IPS-18a (cell line): ENCODE measurements at regions not wholly inside any gene's neighbourhood (a gene's known extent, or its start where the extent isn't known, plus 50 kb on each side); places are given as distances from the start of the nearest gene placed in this dataset.
"Not testable (repeated sequence)": the region's sequence is repeated elsewhere in the genome, so short reads cannot be mapped to it uniquely, and the experiment has no call there.

Source experiments
- H3K27ac ChIP-seq: one replicate; pipeline ENCODE4 v1.5.1; 2013; ENCODE audit warnings: low read length
- H3K27me3 ChIP-seq: one replicate; pipeline ENCODE4 v1.6.1; 2013; ENCODE audit warnings: mild to moderate bottlenecking, low read length; ENCODE audit not compliant: control insufficient read depth, insufficient read depth
- H3K36me3 ChIP-seq: one replicate; pipeline ENCODE4 v1.6.1; 2013; ENCODE audit warnings: low read depth, low read length; ENCODE audit not compliant: control insufficient read depth
- H3K4me1 ChIP-seq: one replicate; pipeline ENCODE4 v1.6.1; 2013; ENCODE audit warnings: low read depth, low read length; ENCODE audit not compliant: control insufficient read depth
- H3K4me3 ChIP-seq: one replicate; pipeline ENCODE4 v1.5.1; 2013; ENCODE audit warnings: low read length
- H3K9ac ChIP-seq: one replicate; pipeline ENCODE4 v1.6.1; 2013; ENCODE audit warnings: mild to moderate bottlenecking, low read length, moderate library complexity
- H3K9me3 ChIP-seq: one replicate; pipeline ENCODE4 v1.6.1; 2013; ENCODE audit warnings: low read depth, low read length; ENCODE audit not compliant: control insufficient read depth

- Histone ChIP-seq H3K27me3 (no peaks in the 10 kb centered on the region), H3K36me3 (no peaks in the 10 kb centered on the region), H3K4me1 (no peaks in the 10 kb centered on the region), H3K9ac (no peak overlapping the region), H3K27ac (no peak overlapping the region), H3K4me3 (no peak overlapping the region), H3K9me3 (no peaks in the 10 kb centered on the region)
These were observed 496.2 kb downstream of the TNS3 start for GRCh38 chr7:47085491-47086275.

DNA sequence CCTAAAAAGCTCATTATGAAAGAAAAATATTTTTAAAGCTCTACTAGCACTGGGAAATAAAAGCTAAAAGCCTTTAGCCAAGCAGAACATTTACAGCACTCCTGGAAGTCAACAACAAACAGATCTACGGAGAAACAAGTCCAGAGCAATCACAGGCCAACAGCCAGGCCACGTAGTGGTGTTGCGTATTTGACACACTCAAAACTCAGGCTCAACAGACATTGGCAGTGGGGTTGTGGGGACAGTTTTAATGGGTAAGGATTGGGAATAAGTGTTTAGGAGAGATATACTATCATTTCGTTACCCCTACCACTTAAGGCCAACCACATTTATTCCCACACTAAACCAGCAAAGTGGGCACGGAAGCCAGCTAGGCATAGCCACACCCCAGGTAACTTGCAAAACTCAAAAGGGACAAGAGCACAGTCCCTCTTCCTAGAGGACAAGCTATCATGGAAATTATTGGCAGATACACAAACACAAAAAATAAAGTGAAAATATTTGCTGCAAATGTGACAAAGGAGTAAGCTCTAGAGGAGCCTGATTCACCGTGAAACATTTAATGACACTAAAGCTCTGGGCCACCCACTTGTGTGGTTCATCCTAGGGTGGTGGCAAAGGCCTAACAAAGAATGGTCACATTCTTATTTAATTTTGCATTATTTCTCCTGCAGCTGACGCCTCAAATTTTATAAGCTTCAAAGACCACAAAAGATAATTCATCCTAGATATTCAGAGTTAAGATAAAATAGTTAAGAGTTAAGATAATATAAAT, 498.2 kb downstream of the TNS3 start:
- Histone ChIP-seq H3K4me1 (no peaks in the 10 kb centered on the region), H3K27me3 (no peaks in the 10 kb centered on the region), H3K27ac (no peak overlapping the region)

GRCh38 chr7:47080816-47081215, 501.1 kb downstream of the TNS3 start:
- Histone ChIP-seq H3K27ac (no peak overlapping the region), H3K4me3 (no peak overlapping the region), H3K27me3 (no peaks in the 10 kb centered on the region), H3K9ac (no peak overlapping the region), H3K4me1 (no peaks in the 10 kb centered on the region), H3K36me3 (no peaks in the 10 kb centered on the region), H3K9me3 (no peaks in the 10 kb centered on the region)

More for the DNA sequence above, 498.2 kb downstream of the TNS3 start:
- H3K4me3 ChIP-seq, result no peak overlapping the region
- H3K9me3 ChIP-seq, result no peaks in the 10 kb centered on the region
- no peak overlapping the region for H3K9ac ChIP-seq
- no peaks in the 10 kb centered on the region for H3K36me3 ChIP-seq

GRCh38 chr7:47078241-47078640, 503.7 kb downstream of the TNS3 start:
- no peak overlapping the region for H3K27ac ChIP-seq
- H3K27me3 ChIP-seq, result no peaks in the 10 kb centered on the region
- H3K9me3 ChIP-seq, result no peaks in the 10 kb centered on the region
- H3K9ac ChIP-seq, result no peak overlapping the region
- no peaks in the 10 kb centered on the region for H3K36me3 ChIP-seq
- no peak overlapping the region for H3K4me3 ChIP-seq
- H3K4me1 ChIP-seq, result no peaks in the 10 kb centered on the region

DNA sequence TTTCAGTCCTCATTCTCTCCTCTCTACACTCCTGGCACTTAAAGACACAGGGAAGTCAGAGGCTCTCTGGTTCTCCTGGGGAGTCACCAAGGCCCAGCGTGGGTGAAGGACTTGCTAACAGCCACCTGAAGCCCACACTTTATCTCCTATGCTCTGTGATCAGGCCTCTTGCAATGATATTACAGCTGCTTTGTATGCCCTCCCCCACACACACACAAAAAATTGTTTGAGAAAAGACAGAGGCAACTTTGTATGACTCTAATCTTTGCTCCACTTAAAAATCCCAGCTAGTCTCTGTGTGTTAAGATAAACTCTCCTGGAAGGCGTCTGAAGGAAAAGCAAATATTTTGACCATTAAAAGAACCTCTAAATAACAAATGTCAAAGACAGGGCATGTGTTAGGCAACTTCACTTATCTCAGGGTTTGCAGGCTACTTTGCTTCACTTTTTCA, 507.2 kb downstream of the TNS3 start:
- no peaks in the 10 kb centered on the region for H3K9me3 ChIP-seq
- no peak overlapping the region for H3K9ac ChIP-seq
- no peaks in the 10 kb centered on the region for H3K27me3 ChIP-seq
- no peak overlapping the region for H3K4me3 ChIP-seq
- no peaks in the 10 kb centered on the region for H3K4me1 ChIP-seq
- no peak overlapping the region for H3K27ac ChIP-seq
- H3K36me3 ChIP-seq, result no peaks in the 10 kb centered on the region

DNA sequence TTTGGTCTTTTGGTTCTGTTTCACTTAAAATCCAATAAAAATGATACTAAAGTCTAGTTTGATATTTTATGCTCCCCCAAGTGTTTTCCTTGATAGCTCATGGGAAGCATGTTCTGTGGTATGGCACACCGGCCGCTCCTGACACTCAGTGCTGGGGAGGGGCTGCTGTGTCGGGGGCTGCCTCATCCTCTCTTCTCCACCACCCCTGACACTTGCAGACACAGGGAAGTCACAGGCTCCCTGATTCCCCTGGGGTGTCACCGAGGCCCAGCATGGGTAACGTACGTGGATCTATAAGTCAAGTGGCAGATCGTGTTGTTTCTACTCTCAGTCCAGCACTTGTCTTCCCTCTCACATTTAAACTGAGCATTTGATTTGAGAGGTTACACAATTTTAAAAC, 508.6 kb downstream of the TNS3 start:
- Histone ChIP-seq H3K36me3 (no peaks in the 10 kb centered on the region), H3K4me1 (no peaks in the 10 kb centered on the region), H3K27me3 (no peaks in the 10 kb centered on the region), H3K4me3 (no peak overlapping the region), H3K9ac (no peak overlapping the region), H3K27ac (no peak overlapping the region), H3K9me3 (no peaks in the 10 kb centered on the region)

- H3K4me1 ChIP-seq, result no peaks in the 10 kb centered on the region
- H3K36me3 ChIP-seq, result no peaks in the 10 kb centered on the region
- no peaks in the 10 kb centered on the region for H3K9me3 ChIP-seq
- no peaks in the 10 kb centered on the region for H3K27me3 ChIP-seq
- H3K4me3 ChIP-seq, result no peak overlapping the region
- no peak overlapping the region for H3K9ac ChIP-seq
- H3K27ac ChIP-seq, result no peak overlapping the region
These were observed 510.0 kb downstream of the TNS3 start for GRCh38 chr7:47071866-47072265.

DNA sequence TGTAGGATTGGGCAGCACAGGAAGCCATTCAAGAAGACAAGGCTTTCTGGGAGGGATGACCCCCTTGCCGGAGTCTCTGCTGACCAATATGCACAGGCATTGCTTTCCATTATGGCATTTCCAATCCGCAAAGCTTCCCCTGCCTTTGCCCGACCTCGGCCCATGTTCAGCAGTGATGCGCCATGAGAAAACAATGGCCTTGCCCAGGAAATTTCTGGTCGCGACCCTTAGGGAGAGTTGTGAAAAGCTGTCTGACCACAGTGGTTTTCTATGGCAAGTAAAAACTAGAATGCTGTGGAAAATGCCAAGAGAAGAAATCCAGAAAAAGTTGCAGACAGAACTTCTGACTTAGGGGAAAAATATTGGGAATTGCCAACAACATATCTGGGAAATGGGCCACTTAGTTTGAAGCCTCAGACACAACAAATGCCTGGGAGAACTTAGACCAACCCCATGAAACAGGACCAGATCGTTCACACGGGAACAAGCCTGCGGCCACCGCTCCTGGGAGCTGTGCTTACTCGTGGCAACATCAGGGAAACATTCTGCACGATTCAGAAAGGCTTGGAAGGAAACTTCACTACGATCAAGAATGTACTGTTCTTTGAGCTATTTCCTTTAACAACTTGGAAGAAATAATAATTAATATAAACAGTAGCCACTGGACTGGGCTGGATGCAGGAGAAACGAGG, 512.4 kb downstream of the TNS3 start:
- Histone ChIP-seq H3K27ac (no peak overlapping the region), H3K4me3 (no peak overlapping the region), H3K4me1 (no peaks in the 10 kb centered on the region), H3K27me3 (no peaks in the 10 kb centered on the region), H3K9ac (no peak overlapping the region), H3K9me3 (no peaks in the 10 kb centered on the region), H3K36me3 (no peaks in the 10 kb centered on the region)

DNA sequence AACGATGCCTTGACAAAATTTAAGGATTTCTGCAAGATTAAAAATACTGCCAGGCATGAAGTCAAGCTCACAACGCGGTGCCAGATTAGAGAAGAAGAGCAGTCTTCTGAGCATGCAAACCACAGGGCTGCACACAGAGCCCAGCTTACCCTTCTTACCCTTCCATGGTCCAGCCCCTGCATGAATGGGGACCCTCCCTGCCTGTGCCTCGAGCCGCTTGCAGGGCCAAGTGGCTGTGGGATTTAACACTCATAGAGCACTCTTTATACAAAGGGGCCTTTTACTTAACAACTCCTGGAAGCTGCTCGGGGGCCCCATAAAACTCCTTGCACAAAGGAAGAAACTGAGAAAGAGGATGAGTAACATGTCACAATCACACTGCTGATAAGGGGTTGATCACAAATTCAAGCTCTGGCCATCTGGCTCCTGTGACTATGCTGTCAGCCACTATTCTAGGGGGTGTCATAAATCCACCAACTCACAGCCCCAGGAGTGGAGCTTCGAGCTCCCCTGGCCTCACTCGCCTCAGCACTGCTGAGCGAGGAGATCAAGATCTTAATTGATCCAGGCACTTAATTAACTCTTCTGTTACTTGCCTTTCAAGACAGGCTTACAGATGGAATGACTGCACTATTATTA, 514.8 kb downstream of the TNS3 start:
- Histone ChIP-seq H3K9me3 (no peaks in the 10 kb centered on the region), H3K4me1 (no peaks in the 10 kb centered on the region), H3K9ac (no peak overlapping the region), H3K36me3 (no peaks in the 10 kb centered on the region), H3K27ac (no peak overlapping the region), H3K4me3 (no peak overlapping the region), H3K27me3 (no peaks in the 10 kb centered on the region)

DNA sequence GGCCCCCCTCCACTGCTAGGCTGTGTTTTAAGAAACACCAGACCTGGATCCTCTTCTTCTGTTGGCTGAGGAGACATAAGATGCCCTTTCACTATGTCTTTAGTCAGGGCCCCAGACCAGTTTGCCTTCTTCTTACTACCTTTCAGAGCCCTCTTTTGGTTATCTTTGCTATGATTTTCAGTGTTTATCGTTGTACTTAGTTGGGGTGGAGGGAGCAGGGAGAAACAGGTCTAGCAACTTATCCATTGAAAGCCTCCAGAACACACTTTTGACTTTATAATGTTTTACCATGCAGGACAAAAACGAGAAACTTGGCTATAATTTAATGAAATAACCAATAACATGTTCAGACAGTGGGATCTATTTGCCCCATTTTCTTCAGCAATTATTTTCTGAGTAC, 525.2 kb downstream of the TNS3 start:
- H3K9me3 ChIP-seq, result no peaks in the 10 kb centered on the region
- H3K27ac ChIP-seq, result no peak overlapping the region
- H3K36me3 ChIP-seq, result no peaks in the 10 kb centered on the region
- H3K4me1 ChIP-seq, result no peaks in the 10 kb centered on the region
- H3K27me3 ChIP-seq, result no peaks in the 10 kb centered on the region
- no peak overlapping the region for H3K9ac ChIP-seq
- H3K4me3 ChIP-seq, result no peak overlapping the region

GRCh38 chr7:47052541-47053208, 529.2 kb downstream of the TNS3 start:
- H3K36me3 ChIP-seq, H3K27me3 ChIP-seq, H3K27ac ChIP-seq, H3K4me3 ChIP-seq, H3K4me1 ChIP-seq, H3K9ac ChIP-seq, H3K9me3 ChIP-seq: not testable (repeated sequence)
